Glutamatergic neuron (in vitro differentiated cells): ENCODE measurements at regions not wholly inside any gene's neighbourhood (a gene's known extent, or its start where the extent isn't known, plus 50 kb on each side); places are given as distances from the start of the nearest gene placed in this dataset.

Experiments used
- DNase-seq: peaks from one replicate; pipeline ENCODE4 v3.0.0; 2022
- H3K27ac Mint-ChIP-seq: one replicate; pipeline ENCODE4 v1.8.0; 2020; ENCODE audit warnings: mild to moderate bottlenecking, mixed read lengths, inconsistent platforms; ENCODE audit not compliant: unreplicated experiment
- H3K27me3 Mint-ChIP-seq: one replicate; pipeline ENCODE4 v1.8.0; 2020; ENCODE audit warnings: mild to moderate bottlenecking, moderate library complexity, mixed read lengths, inconsistent platforms; ENCODE audit not compliant: unreplicated experiment
- H3K36me3 Mint-ChIP-seq: one replicate; pipeline ENCODE4 v1.8.0; 2020; ENCODE audit warnings: mild to moderate bottlenecking, mixed read lengths, inconsistent platforms; ENCODE audit not compliant: unreplicated experiment
- H3K4me1 Mint-ChIP-seq: one replicate; pipeline ENCODE4 v1.8.0; 2020; ENCODE audit warnings: mild to moderate bottlenecking, low read depth, mixed read lengths, inconsistent platforms; ENCODE audit not compliant: unreplicated experiment
- H3K4me3 Mint-ChIP-seq: one replicate; pipeline ENCODE4 v1.8.0; 2020; ENCODE audit warnings: mild to moderate bottlenecking, mixed read lengths, inconsistent platforms; ENCODE audit not compliant: unreplicated experiment
- H3K9me3 Mint-ChIP-seq: one replicate; pipeline ENCODE4 v1.8.0; 2020; ENCODE audit warnings: mild to moderate bottlenecking, moderate library complexity, mixed read lengths, inconsistent platforms; ENCODE audit not compliant: unreplicated experiment
- CTCF ChIP-seq: fragments of 200-600 bp; sonication (generic); IDR thresholded peaks from one replicate; pipeline ENCODE4 v1.5.0; 2021; ENCODE audit not compliant: partially characterized antibody, unreplicated experiment

- no peaks in the 10 kb centered on the region for H3K36me3 Mint-ChIP-seq
- H3K27ac Mint-ChIP-seq: no peak overlapping the region
- H3K9me3 Mint-ChIP-seq: peaks cover 2% of the 10 kb centered on the region
- H3K4me1 Mint-ChIP-seq: no peaks in the 10 kb centered on the region
- H3K4me3 Mint-ChIP-seq: no peak overlapping the region
- TF ChIP-seq CTCF: no peak
- no peak for DNase-seq
- no peaks in the 10 kb centered on the region for H3K27me3 Mint-ChIP-seq
Observed at GRCh38 chr2:53417385-53417784, 350.2 kb upstream of the CHAC2 start.

GRCh38 chr2:53407363-53408080 is 360.1 kb upstream of the CHAC2 start:
- H3K9me3 Mint-ChIP-seq: no peaks in the 10 kb centered on the region
- TF ChIP-seq CTCF: no peak
- DNase-seq: no peak
- no peak overlapping the region for H3K4me3 Mint-ChIP-seq
- no peak overlapping the region for H3K27ac Mint-ChIP-seq
- no peaks in the 10 kb centered on the region for H3K4me1 Mint-ChIP-seq
- no peaks in the 10 kb centered on the region for H3K27me3 Mint-ChIP-seq
- no peaks in the 10 kb centered on the region for H3K36me3 Mint-ChIP-seq

GRCh38 chr2:53403792-53404413 is 363.7 kb upstream of the CHAC2 start:
- TF ChIP-seq CTCF: no peak
- H3K27me3 Mint-ChIP-seq: no peaks in the 10 kb centered on the region
- no peaks in the 10 kb centered on the region for H3K36me3 Mint-ChIP-seq
- no peak for DNase-seq
- H3K4me1 Mint-ChIP-seq: no peaks in the 10 kb centered on the region
- H3K4me3 Mint-ChIP-seq: no peak overlapping the region
- H3K27ac Mint-ChIP-seq: no peak overlapping the region
- H3K9me3 Mint-ChIP-seq: no peaks in the 10 kb centered on the region

- Mint-ChIP-seq H3K4me1 (no peaks in the 10 kb centered on the region), H3K27ac (no peak overlapping the region), H3K27me3 (no peaks in the 10 kb centered on the region), H3K36me3 (peaks cover 10% of the 10 kb centered on the region), H3K9me3 (no peaks in the 10 kb centered on the region), H3K4me3 (no peak overlapping the region)
- no peak for DNase-seq
- no peak for TF ChIP-seq CTCF
Observed at GRCh38 chr2:53397085-53397484, 370.5 kb upstream of the CHAC2 start.

GRCh38 chr2:53381271-53381670 is 386.3 kb upstream of the CHAC2 start:
- H3K4me3 Mint-ChIP-seq: no peak overlapping the region
- no peaks in the 10 kb centered on the region for H3K36me3 Mint-ChIP-seq
- H3K9me3 Mint-ChIP-seq: peaks cover 2% of the 10 kb centered on the region
- H3K4me1 Mint-ChIP-seq: no peaks in the 10 kb centered on the region
- DNase-seq: no peak
- TF ChIP-seq CTCF: no peak
- peaks cover 2% of the 10 kb centered on the region for H3K27me3 Mint-ChIP-seq
- no peak overlapping the region for H3K27ac Mint-ChIP-seq
